Immature natural killer cell (primary cell): ENCODE measurements at regions not wholly inside any gene's neighbourhood (a gene's known extent, or its start where the extent isn't known, plus 50 kb on each side); places are given as distances from the start of the nearest gene placed in this dataset.

Source experiments
- DNase-seq, 3 donors: peaks; one replicate each; pipeline ENCODE4 v3.0.0; 2022; ENCODE audit warnings: mixed read lengths in 1 of 3
- H3K27ac Mint-ChIP-seq, 6 donors: one replicate each; pipeline ENCODE4 v1.8.0; 2020; ENCODE audit warnings: mixed read lengths in 6 of 6, mild to moderate bottlenecking in 5 of 6, inconsistent platforms in 4 of 6, moderate library complexity in 3 of 6
- H3K27me3 Mint-ChIP-seq, 3 donors: one replicate each; pipeline ENCODE4 v1.8.0; 2020 to 2021; ENCODE audit warnings: low read depth in 3 of 3, mild to moderate bottlenecking in 3 of 3, mixed read lengths in 3 of 3, moderate library complexity in 3 of 3, inconsistent platforms in 1 of 3
- H3K36me3 Mint-ChIP-seq, 3 donors: one replicate each; pipeline ENCODE4 v1.8.0; 2020; ENCODE audit warnings: mixed read lengths in 3 of 3, inconsistent platforms in 2 of 3, mild to moderate bottlenecking in 2 of 3
- H3K4me1 Mint-ChIP-seq, 2 donors: one replicate each; pipeline ENCODE4 v1.8.0; 2020; ENCODE audit warnings: inconsistent platforms in 2 of 2, mild to moderate bottlenecking in 2 of 2, mixed read lengths in 2 of 2, moderate library complexity in 1 of 2
- H3K4me3 Mint-ChIP-seq, 5 donors: one replicate each; pipeline ENCODE4 v1.8.0; 2020; ENCODE audit warnings: mild to moderate bottlenecking in 5 of 5, mixed read lengths in 5 of 5, inconsistent platforms in 3 of 5, moderate library complexity in 3 of 5
- H3K9me3 Mint-ChIP-seq, 6 donors: one replicate each; pipeline ENCODE4 v1.8.0; 2020; ENCODE audit warnings: mild to moderate bottlenecking in 6 of 6, mixed read lengths in 6 of 6, inconsistent platforms in 4 of 6, moderate library complexity in 3 of 6

DNA sequence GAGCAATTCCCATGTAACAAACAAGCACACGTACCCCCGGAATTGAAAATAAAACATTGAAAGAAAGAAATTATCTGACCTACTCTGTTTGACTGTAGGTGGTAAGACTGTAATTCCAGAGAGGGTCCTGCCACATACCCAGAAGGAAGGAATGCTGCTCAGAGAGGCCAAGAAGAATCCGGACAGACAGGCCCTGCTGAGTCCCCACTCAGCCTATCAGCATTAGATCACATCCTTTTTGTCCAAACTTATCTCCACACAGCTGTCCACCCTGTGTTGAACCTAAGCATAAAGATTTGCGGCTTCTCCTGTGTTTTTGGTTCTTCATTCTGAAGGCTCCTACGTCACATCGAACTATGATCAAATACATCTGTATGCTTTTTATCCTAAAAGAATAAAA lies 591.9 kb downstream of the QKI start:
- H3K4me1 Mint-ChIP-seq = no peaks in the 10 kb centered on the region
- H3K4me3 Mint-ChIP-seq = no peak overlapping the region
- no peaks in the 10 kb centered on the region for H3K9me3 Mint-ChIP-seq

DNA sequence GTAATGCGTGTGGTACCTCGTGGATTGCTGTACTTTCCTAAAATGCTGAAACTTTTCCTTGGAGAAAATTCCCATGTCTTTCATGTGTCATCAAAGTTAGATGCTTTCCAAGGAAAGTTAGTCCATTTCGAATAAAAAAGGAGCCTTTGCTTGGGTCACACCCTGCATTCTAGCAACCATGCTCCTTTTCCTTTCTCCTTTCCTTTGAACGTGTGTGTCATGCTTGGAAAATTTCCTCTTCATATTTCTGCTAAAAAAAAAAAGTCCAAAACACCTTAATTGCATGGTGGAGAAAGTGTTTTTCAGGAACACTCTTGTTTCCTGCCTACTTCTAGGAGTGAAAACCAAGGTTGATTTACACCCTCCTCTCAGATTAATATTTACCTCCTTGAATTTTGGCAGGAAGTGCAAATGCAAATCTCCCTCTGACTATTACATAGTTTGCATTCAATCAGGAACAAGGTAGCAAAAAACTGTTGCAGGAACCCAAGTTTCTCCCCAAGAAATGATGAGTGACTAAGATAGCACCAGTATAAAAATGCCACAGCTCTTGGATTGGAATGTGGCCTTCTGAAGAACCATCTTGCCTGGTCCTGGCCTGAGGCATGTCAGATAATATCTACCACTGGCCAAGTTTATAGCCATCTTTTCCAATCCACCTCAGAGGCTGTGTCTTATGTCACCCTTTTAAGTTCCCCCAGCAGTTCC lies 590.6 kb downstream of the QKI start:
- Mint-ChIP-seq H3K9me3 (no peaks in the 10 kb centered on the region), H3K4me3 (no peak overlapping the region), H3K4me1 (no peaks in the 10 kb centered on the region), H3K27me3 (peaks cover 7 to 11% (median 7%) of the 10 kb centered on the region in 3 donors), H3K27ac (no peak overlapping the region), H3K36me3 (no peaks in the 10 kb centered on the region)
- no peak for DNase-seq

More for the DNA sequence above, 591.9 kb downstream of the QKI start:
- DNase-seq = no peak
- peaks cover 5 to 8% (median 6%) of the 10 kb centered on the region in 3 donors for H3K27me3 Mint-ChIP-seq
- H3K36me3 Mint-ChIP-seq = no peaks in the 10 kb centered on the region
- H3K27ac Mint-ChIP-seq = no peak overlapping the region

DNA sequence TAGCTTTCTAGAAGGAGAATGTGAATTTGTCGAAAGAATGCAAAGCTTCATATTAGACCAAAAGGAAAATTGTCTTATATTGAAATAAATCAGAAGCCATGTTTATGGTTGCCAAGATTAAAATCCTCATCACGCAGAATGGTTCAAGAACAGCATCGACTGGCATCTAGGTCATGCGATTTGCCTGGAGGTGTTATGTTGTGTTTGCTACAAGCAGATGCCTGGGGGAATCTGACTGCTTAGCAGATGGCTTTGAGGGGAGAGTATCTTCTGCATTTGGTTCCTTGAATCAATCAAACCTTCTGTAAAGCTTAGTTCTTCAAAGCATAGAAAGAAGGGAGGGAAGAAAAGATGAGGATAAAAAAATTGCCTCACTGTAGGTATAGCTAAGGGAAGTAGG lies 585.8 kb downstream of the QKI start:
- DNase-seq = no peak
- no peaks in the 10 kb centered on the region for H3K9me3 Mint-ChIP-seq

DNA sequence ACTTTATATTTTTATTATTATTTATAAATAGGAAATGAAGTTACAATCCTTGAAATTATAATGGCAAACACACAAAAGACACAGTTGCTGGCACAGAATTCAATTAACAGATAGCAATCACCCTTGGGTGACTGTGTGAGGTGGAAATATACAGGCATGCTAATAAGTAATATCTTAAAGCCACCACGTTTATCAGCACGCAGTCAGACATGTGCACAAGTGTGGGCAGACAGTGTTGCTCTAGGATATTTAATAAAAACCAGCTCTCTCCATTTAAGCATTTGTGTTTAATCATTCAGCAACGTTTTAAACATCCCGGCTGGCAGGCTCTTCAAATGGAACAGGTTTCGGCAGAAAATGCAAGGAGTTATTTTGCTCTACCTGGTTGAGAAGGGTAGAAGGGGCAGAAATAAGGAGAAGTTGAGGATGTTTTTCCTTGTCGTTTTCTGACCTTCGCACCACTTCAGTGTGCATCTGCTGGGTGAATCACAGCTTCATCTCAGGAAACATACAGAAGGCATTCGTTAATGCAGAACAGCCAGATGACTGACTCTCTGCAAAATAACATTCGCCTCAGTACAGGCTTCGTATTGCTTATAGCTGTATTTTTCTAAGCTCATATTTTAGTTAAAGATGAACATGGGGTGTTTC lies 585.1 kb downstream of the QKI start:
- no peak overlapping the region for H3K27ac Mint-ChIP-seq
- H3K4me3 Mint-ChIP-seq = no peak overlapping the region
- peaks cover 0 to 3% (median 0%) of the 10 kb centered on the region in 3 donors for H3K36me3 Mint-ChIP-seq
- no peaks in the 10 kb centered on the region for H3K9me3 Mint-ChIP-seq
- DNase-seq = no peak
- peaks cover 8 to 10% (median 9%) of the 10 kb centered on the region in 3 donors for H3K27me3 Mint-ChIP-seq
- no peaks in the 10 kb centered on the region for H3K4me1 Mint-ChIP-seq

More for the DNA sequence above, 585.8 kb downstream of the QKI start:
- no peaks in the 10 kb centered on the region for H3K4me1 Mint-ChIP-seq
- no peak overlapping the region for H3K4me3 Mint-ChIP-seq
- H3K27me3 Mint-ChIP-seq = peaks cover 6 to 10% (median 9%) of the 10 kb centered on the region in 3 donors
- H3K27ac Mint-ChIP-seq = no peak overlapping the region
- peaks cover 0 to 3% (median 0%) of the 10 kb centered on the region in 3 donors for H3K36me3 Mint-ChIP-seq

DNA sequence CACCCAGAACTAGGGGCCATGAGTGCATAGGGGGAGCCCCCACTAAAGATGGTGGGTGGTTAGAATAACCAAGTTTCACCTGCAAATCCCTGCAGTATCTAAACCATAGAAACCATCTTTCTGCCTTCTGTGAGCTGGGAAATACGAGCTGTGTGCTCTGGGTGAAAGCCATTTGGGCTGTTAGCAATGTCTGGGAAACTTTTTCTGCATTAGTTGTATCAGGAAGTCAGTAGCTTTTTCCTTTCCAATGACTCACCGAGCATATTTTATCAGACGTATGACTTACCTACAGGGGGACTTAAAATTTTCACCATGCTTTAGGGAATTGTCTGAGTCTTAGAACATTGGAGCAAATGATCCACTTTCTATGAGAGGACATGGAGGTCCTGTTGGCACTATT lies 584.0 kb downstream of the QKI start:
- Mint-ChIP-seq H3K9me3 (no peaks in the 10 kb centered on the region), H3K4me1 (no peaks in the 10 kb centered on the region), H3K27me3 (peaks cover 6 to 10% (median 9%) of the 10 kb centered on the region in 3 donors), H3K36me3 (peaks cover 0 to 3% (median 0%) of the 10 kb centered on the region in 3 donors), H3K27ac (no peak overlapping the region), H3K4me3 (no peak overlapping the region)
- DNase-seq = no peak

DNA sequence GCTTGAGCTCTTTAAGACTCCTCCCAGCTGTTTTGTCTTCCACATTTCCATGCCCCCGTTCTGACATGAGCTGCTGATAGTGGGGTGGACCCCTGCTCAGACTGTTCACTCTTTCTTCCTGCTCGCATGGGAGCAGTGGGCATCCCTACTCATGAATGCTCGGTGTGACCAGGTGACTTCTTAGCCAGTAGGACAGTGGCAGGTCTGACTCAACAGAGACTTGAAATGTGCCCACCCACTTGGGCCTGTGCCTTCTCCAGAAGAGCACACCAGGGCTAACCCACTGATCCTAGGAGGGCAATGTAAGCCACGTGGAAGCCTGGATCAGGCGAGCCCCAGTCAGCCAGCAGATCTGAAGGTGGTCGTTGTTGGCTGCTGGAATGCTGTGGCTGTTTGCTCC lies 582.0 kb downstream of the QKI start:
- DNase-seq = no peak
- H3K27me3 Mint-ChIP-seq = peaks cover 3 to 8% (median 7%) of the 10 kb centered on the region in 3 donors
- H3K27ac Mint-ChIP-seq = no peak overlapping the region
- H3K4me3 Mint-ChIP-seq = no peak overlapping the region
- no peaks in the 10 kb centered on the region for H3K9me3 Mint-ChIP-seq
- no peaks in the 10 kb centered on the region for H3K4me1 Mint-ChIP-seq
- H3K36me3 Mint-ChIP-seq = peaks cover 0 to 3% (median 0%) of the 10 kb centered on the region in 3 donors

DNA sequence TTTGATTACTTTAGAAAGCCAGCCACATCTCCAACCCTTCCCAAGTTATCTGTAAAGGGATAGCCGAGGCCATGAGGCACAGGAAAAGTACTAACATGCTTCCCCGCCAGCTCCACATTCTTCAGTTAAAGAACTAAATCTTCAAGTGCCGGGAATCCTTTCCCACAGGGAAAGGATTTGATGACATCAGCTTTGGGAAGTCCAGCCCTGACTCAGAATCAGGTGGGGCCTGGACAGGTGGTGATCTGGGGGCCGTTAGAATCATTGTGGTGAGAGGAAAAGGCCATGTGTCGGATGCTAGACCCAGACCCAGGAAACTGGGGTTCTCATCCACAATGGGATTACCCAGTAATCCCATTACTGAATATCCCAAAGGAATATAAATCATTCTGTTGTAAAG lies 580.0 kb downstream of the QKI start:
- H3K27ac Mint-ChIP-seq = no peak overlapping the region
- peaks cover 0 to 3% (median 0%) of the 10 kb centered on the region in 3 donors for H3K36me3 Mint-ChIP-seq
- H3K9me3 Mint-ChIP-seq = no peaks in the 10 kb centered on the region
- H3K27me3 Mint-ChIP-seq = peaks cover 4 to 9% (median 4%) of the 10 kb centered on the region in 3 donors
- no peak overlapping the region for H3K4me3 Mint-ChIP-seq
- H3K4me1 Mint-ChIP-seq = no peaks in the 10 kb centered on the region
- DNase-seq = no peak

DNA sequence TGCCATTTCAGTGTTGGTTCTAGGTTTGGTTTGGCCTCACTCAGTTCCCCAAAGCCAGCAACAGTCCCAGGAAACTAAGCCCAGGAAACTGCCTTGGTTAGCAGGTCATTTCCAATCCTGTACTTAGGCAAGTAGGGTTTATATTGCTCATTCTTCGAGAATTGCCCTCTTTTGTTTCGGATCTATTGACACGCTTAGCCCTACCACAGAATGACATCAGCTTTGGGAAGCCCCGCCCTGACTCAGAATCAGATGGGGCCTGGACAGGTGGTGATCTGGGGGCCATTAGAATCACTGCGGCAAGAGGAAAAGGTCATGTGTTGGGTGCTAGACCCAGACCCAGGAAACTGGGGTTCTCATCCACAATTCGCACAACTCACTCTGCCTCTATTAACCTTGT lies 578.2 kb downstream of the QKI start:
- Mint-ChIP-seq H3K27ac (no peak overlapping the region), H3K4me3 (no peak overlapping the region), H3K9me3 (no peaks in the 10 kb centered on the region), H3K27me3 (peaks cover 4 to 10% (median 9%) of the 10 kb centered on the region in 3 donors), H3K36me3 (peaks cover 0 to 3% (median 0%) of the 10 kb centered on the region in 3 donors), H3K4me1 (peaks cover 0 to 1% of the 10 kb centered on the region in 2 donors)
- DNase-seq = no peak

DNA sequence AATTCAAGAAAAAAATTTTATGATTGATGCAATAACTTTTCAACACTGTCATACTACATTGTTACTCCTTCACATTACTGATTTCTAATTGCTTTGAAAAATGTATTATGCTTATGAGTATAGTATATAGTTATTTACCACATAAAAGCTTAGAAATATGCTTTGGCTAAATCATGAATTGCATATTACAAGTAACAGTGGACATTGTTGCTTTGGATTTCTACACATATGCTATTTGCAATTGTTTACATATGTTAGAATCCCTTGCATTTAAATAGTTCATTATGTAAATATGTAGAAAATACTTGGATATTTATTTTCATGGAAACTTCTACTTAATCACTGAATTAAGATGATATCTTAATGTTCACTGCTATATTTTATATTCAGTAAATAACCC lies 577.5 kb downstream of the QKI start:
- Mint-ChIP-seq H3K27ac (no peak overlapping the region), H3K36me3 (no peaks in the 10 kb centered on the region), H3K9me3 (no peaks in the 10 kb centered on the region), H3K4me1 (peaks cover 0 to 1% of the 10 kb centered on the region in 2 donors), H3K4me3 (no peak overlapping the region), H3K27me3 (peaks cover 3 to 10% (median 9%) of the 10 kb centered on the region in 3 donors)
- no peak for DNase-seq

DNA sequence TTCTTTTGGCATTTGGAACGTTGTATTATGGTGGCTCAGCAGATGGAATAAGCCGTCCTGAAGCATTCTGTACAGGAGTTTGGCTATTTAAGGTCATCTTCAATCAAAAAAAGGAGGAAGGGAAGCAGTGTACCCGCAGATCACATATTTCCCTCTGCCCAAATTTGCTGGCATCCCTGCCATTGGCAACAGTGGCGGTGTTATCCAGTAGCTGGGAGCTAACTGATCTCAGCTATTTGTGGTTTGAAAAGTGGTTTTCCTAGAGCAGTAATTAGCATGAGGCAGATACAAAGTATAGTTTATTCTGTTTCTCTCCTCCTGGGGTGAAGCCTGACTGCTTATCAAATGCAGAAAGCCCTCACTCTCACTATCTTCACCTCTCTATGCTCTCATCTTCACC lies 576.8 kb downstream of the QKI start:
- H3K27me3 Mint-ChIP-seq = peaks cover 3 to 10% (median 7%) of the 10 kb centered on the region in 3 donors
- no peaks in the 10 kb centered on the region for H3K36me3 Mint-ChIP-seq
- no peaks in the 10 kb centered on the region for H3K9me3 Mint-ChIP-seq
- peaks cover 1 to 2% of the 10 kb centered on the region in 2 donors for H3K4me1 Mint-ChIP-seq
- no peak for DNase-seq
- H3K4me3 Mint-ChIP-seq = no peak overlapping the region
- no peak overlapping the region for H3K27ac Mint-ChIP-seq

DNA sequence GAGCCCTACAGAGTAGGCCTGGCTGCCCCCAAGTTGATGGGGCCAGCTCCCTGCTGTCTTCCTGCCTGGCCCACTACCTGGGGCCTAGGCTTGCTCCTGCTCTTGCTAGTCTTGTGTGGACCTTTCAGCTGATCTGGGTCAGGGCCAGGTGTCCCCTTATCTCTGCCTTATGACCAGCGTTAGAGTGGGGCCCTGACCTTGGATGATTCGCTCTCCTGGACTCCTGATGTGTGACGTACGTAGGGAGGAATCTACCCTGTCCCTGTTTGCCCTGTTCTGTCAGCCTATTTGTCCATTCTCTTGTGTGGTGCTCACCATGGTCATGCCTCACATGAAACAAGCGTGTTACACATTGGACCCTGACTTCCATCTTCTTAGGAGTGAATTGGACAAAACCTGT lies 571.8 kb downstream of the QKI start:
- H3K9me3 Mint-ChIP-seq = no peaks in the 10 kb centered on the region
- H3K36me3 Mint-ChIP-seq = no peaks in the 10 kb centered on the region
- H3K27me3 Mint-ChIP-seq = peaks cover 6 to 11% (median 10%) of the 10 kb centered on the region in 3 donors
- H3K4me1 Mint-ChIP-seq = peaks cover 23 to 31% of the 10 kb centered on the region in 2 donors
- no peak for DNase-seq
- no peak overlapping the region for H3K4me3 Mint-ChIP-seq
- H3K27ac Mint-ChIP-seq = peak overlapping the region in 1 of 6 donors; percentile 5

DNA sequence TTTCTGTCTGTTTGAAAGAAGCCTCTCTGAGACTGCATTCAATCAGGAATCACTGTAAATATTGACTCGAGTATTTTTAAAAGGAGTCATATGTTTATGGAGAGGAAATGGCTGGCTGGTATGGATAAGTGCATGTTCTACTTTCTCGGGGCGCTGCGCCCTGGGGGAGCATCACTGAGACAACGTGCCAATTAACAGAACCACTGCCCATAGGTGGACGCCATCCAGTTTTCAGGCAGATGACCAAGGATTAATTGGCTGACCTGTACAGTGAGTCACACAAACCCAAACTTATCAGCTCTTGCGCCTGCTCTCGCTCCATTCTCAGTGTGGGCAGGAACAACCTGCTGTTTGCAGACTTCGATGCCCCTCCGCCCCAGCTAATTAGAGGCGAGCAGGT lies 571.2 kb downstream of the QKI start:
- H3K27me3 Mint-ChIP-seq = peaks cover 2 to 9% (median 8%) of the 10 kb centered on the region in 3 donors
- peaks cover 23 to 31% of the 10 kb centered on the region in 2 donors for H3K4me1 Mint-ChIP-seq
- no peaks in the 10 kb centered on the region for H3K9me3 Mint-ChIP-seq
- H3K36me3 Mint-ChIP-seq = no peaks in the 10 kb centered on the region
- peak overlapping the region in 3 of 5 donors; percentile 1 to 76 (median 6) for H3K4me3 Mint-ChIP-seq
- no peak for DNase-seq
- peak overlapping the region in 3 of 6 donors; percentile 20 to 52 (median 47) for H3K27ac Mint-ChIP-seq

DNA sequence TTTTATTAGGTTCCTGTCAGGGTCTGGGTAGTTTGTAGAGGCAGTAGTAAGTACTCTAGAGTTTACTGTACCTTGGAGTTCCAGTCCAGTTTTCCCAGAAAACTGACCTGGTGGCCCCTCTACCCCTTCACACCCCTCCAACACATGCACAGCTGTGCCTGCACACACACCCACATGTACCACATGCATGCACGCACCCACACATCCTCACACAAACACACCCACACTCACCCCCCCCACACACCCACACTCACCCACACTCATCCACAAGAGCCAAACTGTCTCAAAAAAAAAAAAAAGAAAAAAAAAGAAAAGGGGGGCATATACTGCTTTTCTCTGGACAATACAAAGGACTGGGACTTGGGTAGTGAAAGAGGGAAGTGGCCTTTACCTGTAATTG lies 570.5 kb downstream of the QKI start:
- H3K27ac Mint-ChIP-seq = peak overlapping the region in 2 of 6 donors; percentile 18 to 52
- peak overlapping the region in 2 of 5 donors; percentile 70 to 76 for H3K4me3 Mint-ChIP-seq
- no peaks in the 10 kb centered on the region for H3K36me3 Mint-ChIP-seq
- peaks cover 4 to 8% (median 6%) of the 10 kb centered on the region in 3 donors for H3K27me3 Mint-ChIP-seq
- H3K9me3 Mint-ChIP-seq = no peaks in the 10 kb centered on the region
- peaks cover 23 to 31% of the 10 kb centered on the region in 2 donors for H3K4me1 Mint-ChIP-seq
- peak in 1 of 3 donors; percentile 2 for DNase-seq
